ENCODE measurements at regions not wholly inside any gene's neighbourhood (a gene's known extent, or its start where the extent isn't known, plus 50 kb on each side); places are given as distances from the start of the nearest gene placed in this dataset.

GRCh38 chr14:21723431-21724045 lies 49.9 kb upstream of the OR4E1 start:
- no peak for TF ChIP-seq YY1 (IDR thresholded peaks at IDR 0.05; ENCODE audit: extremely low read depth, insufficient replicate concordance, low read depth, low read length)
- no peak for TF ChIP-seq ZNF274 (IDR thresholded peaks at IDR 0.05; ENCODE audit: low read depth, low read length)
- TF ChIP-seq EZH2phosphoT487 (IDR thresholded peaks at IDR 0.05; ENCODE audit: borderline replicate concordance), result no peak
- TF ChIP-seq CTCF (IDR thresholded peaks at IDR 0.05 in 2 of 3, conservative IDR thresholded peaks at IDR 0.05 in 1 of 3; ENCODE audit: borderline replicate concordance in 1 of 3, insufficient read depth in 1 of 3, low read depth in 2 of 3, low read length in 2 of 3), result peak in 2 of 3 experiments; percentile 73 to 86; a peak in 4 of 6 replicates
- no peak for TF ChIP-seq POLR2A (IDR thresholded peaks at IDR 0.05; ENCODE audit: borderline replicate concordance, extremely low read depth, insufficient read depth, insufficient read length)
- TF ChIP-seq SRF (IDR thresholded peaks at IDR 0.05; ENCODE audit: low read depth), result no peak
- TF ChIP-seq ZBTB33 (IDR thresholded peaks at IDR 0.05; ENCODE audit: extremely low read depth, insufficient replicate concordance, low read length), result no peak
- TF ChIP-seq EZH2 (IDR thresholded peaks at IDR 0.05), result no peak
- TF ChIP-seq JUND (IDR thresholded peaks at IDR 0.05), result no peak
